HG03378 (cell line): ENCODE measurements at regions not wholly inside any gene's neighbourhood (a gene's known extent, or its start where the extent isn't known, plus 50 kb on each side); places are given as distances from the start of the nearest gene placed in this dataset.

Experiments used
- ATAC-seq: cut with Tn5 transposase; IDR thresholded peaks from one replicate; pipeline ENCODE4 v1.9.1; 2021; ENCODE audit warnings: mild to moderate bottlenecking, moderate library complexity; ENCODE audit not compliant: unreplicated experiment

- ATAC-seq: no peak
These were observed 105.3 kb downstream of the AKAIN1 start for GRCh38 chr18:5091741-5092140.

DNA sequence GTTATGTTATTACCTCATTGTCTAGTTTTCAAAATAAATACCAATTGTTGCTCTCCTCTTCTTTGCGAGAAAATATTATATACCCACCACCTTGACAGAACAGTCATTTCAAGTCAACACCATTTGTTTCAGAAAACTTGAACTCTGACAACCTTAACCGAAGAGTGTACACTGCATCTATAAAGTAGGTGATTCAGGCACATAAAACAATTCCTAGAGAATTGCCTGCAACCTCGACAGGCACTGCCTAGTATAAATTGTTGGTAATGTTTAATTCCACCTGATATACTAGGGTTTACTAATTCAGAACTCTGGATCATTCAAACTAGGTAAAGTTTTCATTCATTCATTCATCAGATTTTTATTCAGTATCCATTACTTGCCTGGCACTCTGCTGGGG lies 121.8 kb downstream of the AKAIN1 start:
- no peak for ATAC-seq

DNA sequence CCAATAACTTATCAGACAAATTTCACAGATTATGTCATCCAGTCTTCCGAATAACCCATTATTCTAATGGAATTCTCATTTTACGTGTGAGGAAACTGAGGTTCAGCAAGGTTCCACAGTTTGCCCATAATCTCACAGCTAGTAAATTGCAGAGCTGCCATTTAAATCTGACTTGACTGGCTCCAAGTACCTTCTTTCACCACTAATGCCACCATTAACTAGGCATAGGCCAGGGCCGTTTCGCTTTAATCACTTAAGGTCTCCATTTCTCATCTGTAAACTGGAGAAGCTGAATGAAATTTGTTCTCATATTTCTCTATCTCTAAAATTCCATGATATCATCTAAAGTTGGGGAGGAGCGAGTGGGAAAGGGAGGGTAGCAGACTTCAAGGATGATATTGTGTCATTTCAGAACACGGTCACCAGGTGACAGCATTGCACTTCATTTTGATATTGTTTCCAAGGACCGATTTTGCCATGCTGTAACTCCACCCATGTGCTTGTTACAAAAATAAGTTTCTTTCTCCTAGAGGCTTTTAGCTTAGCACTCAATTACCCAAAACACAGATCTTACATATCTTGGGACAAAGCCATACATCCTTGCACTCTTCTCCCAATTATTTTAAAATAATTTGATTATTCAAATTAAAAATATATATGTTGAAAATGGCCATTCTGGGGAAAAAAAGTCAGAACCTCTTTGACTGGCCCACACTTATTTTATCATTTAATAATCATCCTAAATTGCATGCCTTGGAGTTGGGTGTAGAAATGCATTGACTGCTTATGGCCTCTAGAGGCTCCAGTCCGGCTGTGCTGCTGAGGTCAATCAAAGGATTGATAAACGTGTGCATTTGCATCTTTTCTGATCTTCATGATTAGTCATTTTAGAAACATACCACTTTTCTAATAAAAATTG lies 123.8 kb downstream of the AKAIN1 start:
- ATAC-seq: peak; percentile 77

- ATAC-seq: no peak
These were observed 128.2 kb downstream of the AKAIN1 start for GRCh38 chr18:5068851-5069250.

DNA sequence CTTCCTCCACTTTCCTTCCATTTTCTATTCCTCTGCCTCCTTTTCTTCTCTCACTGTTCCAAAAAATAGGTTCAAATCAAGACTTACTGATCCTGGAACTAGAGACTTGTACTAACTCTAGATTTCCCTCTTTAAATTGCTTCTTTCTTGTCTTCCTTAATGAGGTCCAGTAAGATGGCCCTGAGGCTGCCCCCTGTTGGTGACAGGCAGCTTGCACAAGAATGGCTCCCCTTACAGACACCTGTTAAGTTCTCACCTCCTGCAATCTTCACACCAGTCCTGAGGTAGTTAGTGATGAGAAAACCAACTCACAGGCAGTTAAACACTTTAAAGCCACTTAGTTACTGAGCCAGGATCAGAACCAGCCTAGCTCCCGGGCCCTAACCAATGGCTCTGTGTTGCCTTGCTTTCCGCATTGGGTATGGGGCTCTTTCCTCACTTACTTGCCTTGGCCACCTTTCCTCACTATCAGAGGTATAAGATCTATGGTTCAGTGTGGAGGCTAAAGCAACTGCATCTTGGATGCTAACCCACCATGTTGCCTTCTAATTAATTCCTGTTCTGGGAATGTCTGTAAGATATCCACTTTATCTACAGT lies 130.6 kb downstream of the AKAIN1 start:
- ATAC-seq: no peak

GRCh38 chr18:5065615-5066014 lies 131.4 kb downstream of the AKAIN1 start:
- no peak for ATAC-seq

GRCh38 chr18:5064841-5065370 lies 132.2 kb downstream of the AKAIN1 start:
- ATAC-seq: no peak

- ATAC-seq: no peak
These were observed 135.3 kb downstream of the AKAIN1 start for GRCh38 chr18:5061785-5062184.

DNA sequence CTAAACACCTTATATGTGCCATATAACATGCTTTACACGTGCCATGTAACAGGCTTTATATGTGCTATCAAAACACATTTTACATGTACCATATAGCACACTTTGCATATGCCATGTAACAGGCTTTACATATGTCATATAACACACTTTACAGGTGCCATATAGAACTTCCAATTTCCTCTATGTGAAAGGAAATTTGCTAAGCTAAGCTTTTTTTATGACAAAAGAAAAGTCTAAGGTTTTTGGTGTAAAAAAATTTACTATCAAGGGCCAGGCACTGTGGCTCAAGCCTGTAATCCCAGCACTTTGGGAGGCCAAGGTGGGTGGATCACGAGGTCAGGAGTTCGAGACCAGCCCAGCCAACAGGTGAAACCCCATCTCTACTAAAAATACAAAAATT lies 136.5 kb downstream of the AKAIN1 start:
- ATAC-seq: no peak

- ATAC-seq: no peak
These were observed 137.4 kb downstream of the AKAIN1 start for GRCh38 chr18:5059696-5060032.

DNA sequence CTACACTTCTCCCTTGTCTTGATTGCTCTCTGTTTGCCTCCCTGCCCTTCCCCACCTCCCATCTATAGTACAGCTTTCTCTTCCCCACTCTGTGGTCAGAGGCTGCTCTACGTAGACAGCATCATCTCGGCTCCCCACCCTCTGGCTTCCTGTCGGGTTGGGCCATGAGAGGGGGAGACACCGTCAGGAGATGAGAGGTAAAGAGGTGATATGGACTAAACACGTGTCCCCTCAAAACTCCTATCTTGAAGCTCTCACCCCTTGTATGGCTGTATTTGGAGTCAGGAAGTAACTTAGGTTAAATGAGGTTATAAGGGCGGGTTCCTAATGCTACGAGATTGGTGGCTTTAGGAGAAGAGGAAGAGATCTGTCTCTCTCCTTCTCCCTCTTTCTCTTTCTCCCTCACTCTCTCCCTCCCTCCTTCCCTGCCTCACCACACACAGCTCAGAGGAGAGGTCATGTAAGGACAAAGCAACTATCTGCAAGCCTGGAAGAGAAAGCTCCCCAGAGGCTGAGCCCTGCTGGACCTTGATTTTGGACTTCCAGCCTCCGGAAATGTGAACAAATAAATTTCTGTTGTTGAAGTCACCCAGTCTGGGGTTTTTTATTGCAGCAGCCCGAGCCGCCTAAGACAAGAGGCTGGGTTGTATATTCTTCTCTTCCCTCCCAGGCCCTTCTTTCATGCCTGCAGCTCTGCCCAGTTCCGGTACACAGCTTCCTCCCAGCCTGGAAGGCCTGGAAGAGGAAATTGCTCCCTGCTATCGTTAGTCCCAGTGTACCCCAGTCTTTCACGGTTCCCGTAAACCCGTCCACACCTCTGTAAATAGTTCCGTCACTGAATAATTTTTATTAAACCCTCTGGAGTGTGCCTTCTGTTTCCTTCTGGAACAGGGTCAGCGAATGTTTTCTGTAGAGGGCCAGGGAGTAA lies 138.0 kb downstream of the AKAIN1 start:
- no peak for ATAC-seq

DNA sequence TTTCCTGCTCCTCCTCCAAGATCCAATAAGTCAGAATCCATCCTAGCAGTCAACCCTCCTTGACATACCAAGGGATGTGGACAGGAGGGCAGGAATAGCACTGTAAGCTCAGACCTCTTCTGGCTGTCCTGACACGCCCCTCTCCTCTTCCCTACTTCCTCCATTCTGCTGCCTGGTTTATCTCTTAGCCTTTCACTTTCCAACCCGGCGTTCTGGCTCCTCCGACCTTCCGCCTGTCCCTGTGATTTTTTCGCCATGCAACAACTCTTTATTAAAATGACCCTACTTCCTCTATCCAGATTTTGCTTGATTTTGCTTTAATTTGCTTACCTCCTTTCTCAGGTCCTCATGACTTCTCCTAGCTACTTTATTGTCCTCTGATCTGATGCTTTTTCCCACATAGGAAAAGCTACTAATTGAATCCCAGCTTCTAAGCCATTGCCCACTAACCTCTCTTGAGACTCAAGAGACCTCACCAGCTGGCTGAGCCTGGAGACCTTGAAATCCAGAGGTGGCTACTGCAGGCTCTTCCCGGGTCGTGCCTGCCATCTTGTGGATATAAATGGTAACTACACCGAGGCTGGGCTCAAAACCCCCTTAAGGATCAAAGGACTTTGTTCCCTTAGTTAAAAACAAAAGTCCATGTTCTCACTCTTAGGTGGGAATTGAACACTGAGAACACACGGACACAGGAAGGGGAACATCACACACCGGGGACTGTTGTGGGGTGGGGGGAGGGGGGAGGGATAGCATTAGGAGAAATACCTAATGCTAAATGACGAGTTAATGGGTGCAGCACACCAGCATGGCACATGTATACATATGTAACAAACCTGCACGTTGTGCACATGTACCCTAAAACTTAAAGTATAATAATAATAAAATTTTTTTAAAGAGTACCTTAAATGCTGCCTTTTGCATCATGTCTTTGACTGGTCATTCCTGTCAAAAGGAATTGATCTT lies 139.4 kb downstream of the AKAIN1 start:
- peak; percentile 62 for ATAC-seq

- ATAC-seq: no peak
These were observed 144.6 kb downstream of the AKAIN1 start for GRCh38 chr18:5052491-5052890.

GRCh38 chr18:5051207-5051606 lies 145.8 kb downstream of the AKAIN1 start:
- ATAC-seq: no peak

DNA sequence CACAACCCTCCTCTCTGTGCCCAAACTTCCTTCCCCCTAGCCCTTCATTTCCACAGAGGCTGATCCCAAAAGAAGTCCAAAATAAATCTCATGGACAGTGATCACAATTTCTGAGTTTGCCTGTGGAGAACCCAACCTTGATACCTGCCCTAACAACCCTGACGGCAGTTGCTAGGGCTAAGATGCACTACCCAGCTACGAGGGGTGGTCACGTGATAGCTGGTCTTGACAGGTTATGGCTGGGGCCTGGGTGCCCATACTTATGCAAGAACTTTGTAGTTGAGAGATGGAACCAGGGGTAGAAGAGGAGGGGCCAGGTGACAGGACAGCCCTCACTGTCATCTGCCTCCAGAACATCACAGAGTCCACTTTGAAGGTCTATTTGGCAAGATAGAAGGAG lies 147.9 kb downstream of the AKAIN1 start:
- ATAC-seq: no peak

DNA sequence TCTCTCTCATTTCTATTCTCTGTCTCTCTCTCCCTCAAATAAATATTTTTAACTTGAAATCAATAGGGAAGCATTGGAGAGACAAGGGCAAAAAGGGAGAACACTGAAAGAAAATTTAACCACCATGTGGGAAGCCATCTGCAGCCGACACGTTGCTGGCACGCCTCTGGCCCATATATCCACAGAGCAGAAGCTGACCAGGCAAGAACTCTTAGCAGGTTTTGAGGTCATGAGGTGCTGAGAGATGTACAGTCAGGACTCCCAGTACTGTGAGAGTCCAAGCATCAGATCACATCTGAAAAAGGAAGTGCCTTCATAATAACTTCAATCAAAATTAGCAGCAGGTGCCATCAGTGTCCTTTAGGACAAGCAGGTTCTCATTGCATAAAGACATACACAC lies 156.6 kb downstream of the AKAIN1 start:
- ATAC-seq: no peak

DNA sequence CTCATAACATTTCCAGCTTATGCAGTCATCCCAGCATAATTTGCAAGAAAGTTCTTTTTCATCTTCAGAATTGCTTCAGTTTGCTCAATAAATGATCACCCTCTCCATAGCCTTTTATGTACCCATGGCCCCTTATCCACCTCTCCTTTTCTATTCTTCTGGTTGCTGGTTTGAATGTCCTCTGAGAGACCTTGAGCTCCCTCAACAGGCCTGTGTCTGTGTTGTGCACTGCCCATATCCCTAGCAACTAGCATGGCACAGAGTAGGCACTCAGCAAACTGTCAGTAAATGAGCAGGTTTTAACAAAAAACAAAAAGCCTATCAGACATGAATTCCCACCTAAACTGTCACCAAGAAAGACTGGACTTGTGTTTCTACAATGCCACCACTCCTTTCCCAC lies 160.5 kb downstream of the AKAIN1 start:
- ATAC-seq: no peak

GRCh38 chr18:5031216-5031615 lies 165.8 kb downstream of the AKAIN1 start:
- ATAC-seq: no peak

DNA sequence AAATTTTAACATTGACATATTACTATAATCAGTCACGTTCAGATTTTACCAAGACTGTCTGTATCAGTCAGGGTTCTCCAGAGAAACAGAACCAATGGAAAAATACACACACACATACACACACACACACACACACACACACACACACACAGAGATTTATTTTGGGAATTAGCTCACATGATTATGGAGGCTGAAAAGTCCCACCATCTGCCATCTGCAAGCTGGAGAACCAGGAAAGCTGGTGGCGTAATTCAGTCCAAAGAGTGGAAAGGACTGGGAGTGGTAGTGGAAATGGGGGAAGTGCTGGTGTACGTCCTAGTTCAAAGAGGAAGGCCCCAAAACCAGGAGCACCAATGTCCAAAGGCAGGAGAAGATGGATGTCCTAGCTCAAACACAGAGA lies 166.4 kb downstream of the AKAIN1 start:
- no peak for ATAC-seq

GRCh38 chr18:5029592-5029991 lies 167.5 kb downstream of the AKAIN1 start:
- ATAC-seq: no peak
